ENCODE measurements at regions not wholly inside any gene's neighbourhood (a gene's known extent, or its start where the extent isn't known, plus 50 kb on each side); places are given as distances from the start of the nearest gene placed in this dataset.

DNA sequence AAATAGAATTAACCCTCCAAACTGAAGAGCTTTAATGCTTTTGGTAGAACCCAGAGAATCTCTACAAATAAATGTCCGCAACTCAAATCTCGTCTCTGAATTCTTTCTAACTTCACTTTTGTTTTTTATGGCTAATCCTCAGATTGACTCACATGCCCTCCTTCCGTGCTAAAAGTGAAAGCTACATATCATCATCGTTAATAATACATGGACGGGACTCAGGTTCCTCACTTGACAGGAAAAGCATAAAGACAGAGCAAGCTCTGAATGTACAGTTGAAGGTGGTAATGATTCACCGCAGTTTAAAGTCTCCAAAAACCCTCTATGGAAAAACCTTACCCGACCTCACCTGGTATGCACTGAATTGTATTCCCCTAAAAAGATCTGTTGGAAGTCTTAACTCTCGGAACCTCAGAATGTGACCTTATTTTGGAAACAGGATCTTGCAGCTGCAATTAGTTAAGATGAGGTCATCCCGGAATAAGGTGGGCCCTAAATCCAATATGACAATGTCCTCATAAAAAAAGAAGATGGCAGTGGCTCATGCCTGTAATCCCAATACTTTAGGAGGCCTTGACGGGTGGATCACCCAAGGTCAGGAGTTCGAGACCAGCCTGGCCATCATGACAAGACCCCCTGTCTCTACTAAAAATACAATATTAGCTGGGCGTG lies 147.4 kb upstream of the FOXN3 start:
- WGBS = 80% methylated on average over 12 of the region's 12 CpGs
- no peaks in the 10 kb centered on the region for H3K36me3 ChIP-seq
- H3K27me3 ChIP-seq (replicated peaks; ENCODE audit: insufficient read depth) = no peaks in the 10 kb centered on the region
- no peak for DNase-seq (ENCODE audit: low spot score)
- TF ChIP-seq POLR2A (IDR thresholded peaks at IDR 0.05) (no peak), POLR2AphosphoS5 (IDR thresholded peaks at IDR 0.05) (no peak)
- TF ChIP-seq, protein P1, sequence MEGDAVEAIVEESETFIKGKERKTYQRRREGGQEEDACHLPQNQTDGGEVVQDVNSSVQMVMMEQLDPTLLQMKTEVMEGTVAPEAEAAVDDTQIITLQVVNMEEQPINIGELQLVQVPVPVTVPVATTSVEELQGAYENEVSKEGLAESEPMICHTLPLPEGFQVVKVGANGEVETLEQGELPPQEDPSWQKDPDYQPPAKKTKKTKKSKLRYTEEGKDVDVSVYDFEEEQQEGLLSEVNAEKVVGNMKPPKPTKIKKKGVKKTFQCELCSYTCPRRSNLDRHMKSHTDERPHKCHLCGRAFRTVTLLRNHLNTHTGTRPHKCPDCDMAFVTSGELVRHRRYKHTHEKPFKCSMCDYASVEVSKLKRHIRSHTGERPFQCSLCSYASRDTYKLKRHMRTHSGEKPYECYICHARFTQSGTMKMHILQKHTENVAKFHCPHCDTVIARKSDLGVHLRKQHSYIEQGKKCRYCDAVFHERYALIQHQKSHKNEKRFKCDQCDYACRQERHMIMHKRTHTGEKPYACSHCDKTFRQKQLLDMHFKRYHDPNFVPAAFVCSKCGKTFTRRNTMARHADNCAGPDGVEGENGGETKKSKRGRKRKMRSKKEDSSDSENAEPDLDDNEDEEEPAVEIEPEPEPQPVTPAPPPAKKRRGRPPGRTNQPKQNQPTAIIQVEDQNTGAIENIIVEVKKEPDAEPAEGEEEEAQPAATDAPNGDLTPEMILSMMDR (IDR thresholded peaks at IDR 0.05) = no peak
- intact Hi-C loops (cut with DNase I) = no loop called here
- H3K4me3 ChIP-seq = no peak overlapping the region
- H3K4me1 ChIP-seq (replicated peaks) = no peaks in the 10 kb centered on the region
- H3K27ac ChIP-seq = no peak overlapping the region
- no peaks in the 10 kb centered on the region for H3K9me3 ChIP-seq

DNA sequence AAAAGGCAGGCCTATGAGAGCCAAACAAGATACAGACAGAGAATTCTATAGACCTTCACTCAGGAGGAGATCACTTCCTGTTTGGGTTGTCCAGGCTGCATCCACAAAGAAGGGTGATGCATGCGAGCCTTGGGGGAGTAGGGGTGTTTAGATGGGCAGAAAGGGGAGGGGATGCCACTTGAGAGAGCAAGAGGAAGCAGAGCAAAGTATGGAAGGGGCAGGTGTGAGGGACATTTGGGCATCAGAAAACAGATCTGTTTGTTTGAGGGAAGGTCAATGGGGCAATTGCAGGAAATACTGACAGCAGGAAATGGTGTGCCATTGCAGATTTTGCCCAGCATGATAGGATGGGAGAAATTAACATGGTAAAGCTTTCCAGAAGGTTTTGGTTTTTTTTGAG lies 146.4 kb upstream of the FOXN3 start:
- no peak for TF ChIP-seq POLR2A (IDR thresholded peaks at IDR 0.05)
- TF ChIP-seq, protein P1 (IDR thresholded peaks at IDR 0.05) = no peak
- no peak for TF ChIP-seq POLR2AphosphoS5 (IDR thresholded peaks at IDR 0.05)
- Histone ChIP-seq H3K36me3 (no peaks in the 10 kb centered on the region), H3K4me1 (replicated peaks) (no peaks in the 10 kb centered on the region), H3K9me3 (no peaks in the 10 kb centered on the region), H3K27ac (no peak overlapping the region), H3K27me3 (replicated peaks; ENCODE audit: insufficient read depth) (no peaks in the 10 kb centered on the region), H3K4me3 (no peak overlapping the region)
- intact Hi-C loops (cut with DNase I) = no loop called here
- DNase-seq (ENCODE audit: low spot score) = no peak
- WGBS = 92% methylated on average over 1 of the region's 1 CpG

DNA sequence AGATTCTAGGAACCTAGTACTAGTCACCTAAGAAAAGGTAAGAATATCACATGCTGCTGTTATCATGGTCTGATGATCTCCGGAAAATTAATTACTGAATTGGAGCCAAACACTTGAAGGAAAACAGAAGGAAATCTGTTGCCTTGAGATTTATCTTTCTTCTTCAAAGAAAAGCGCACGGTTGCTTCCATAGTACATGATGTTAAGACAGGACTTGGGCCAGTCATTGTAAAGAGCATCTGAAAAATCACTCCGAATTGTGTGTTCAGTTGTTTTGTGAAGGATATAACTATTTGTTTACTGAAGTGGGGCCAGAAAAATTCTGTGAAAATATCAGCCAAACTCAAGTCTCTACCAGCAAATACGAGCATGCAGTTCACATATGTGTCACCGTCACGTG lies 134.9 kb upstream of the FOXN3 start:
- H3K4me1 ChIP-seq (replicated peaks) = no peaks in the 10 kb centered on the region
- intact Hi-C loops (cut with DNase I) = no loop called here
- no peaks in the 10 kb centered on the region for H3K27me3 ChIP-seq (replicated peaks; ENCODE audit: insufficient read depth)
- H3K36me3 ChIP-seq = no peaks in the 10 kb centered on the region
- H3K27ac ChIP-seq = no peak overlapping the region
- WGBS = 85% methylated on average over 7 of the region's 7 CpGs
- H3K4me3 ChIP-seq = no peak overlapping the region
- no peak for DNase-seq (ENCODE audit: low spot score)
- TF ChIP-seq POLR2A (IDR thresholded peaks at IDR 0.05) (no peak), POLR2AphosphoS5 (IDR thresholded peaks at IDR 0.05) (no peak)
- TF ChIP-seq, protein P1 (IDR thresholded peaks at IDR 0.05) = no peak
- H3K9me3 ChIP-seq = no peaks in the 10 kb centered on the region

DNA sequence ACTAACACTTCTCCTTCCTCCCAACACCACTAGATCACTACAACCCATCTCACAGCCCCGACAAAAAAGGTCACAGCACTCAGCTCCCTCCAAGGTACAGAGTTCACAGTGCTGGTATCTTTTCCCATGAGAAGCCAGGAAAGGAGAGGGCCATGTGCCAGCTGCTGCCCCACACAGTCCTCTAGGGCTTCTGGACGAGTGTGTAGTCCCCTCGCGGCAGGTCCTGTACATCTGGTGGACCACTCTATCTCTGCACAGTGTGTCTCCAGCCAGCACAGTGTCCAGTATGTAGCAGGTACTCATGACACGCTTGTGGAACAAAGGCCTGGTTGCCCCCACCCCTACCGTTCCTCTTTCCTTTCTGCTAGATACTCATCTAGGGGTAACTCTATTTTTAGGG lies 134.4 kb upstream of the FOXN3 start:
- WGBS = 79% methylated on average over 6 of the region's 6 CpGs
- H3K27ac ChIP-seq = no peak overlapping the region
- DNase-seq (ENCODE audit: low spot score) = no peak
- H3K4me3 ChIP-seq = no peak overlapping the region
- H3K9me3 ChIP-seq = no peaks in the 10 kb centered on the region
- TF ChIP-seq, protein P1 (IDR thresholded peaks at IDR 0.05) = no peak
- no peak for TF ChIP-seq POLR2A (IDR thresholded peaks at IDR 0.05)
- no peak for TF ChIP-seq POLR2AphosphoS5 (IDR thresholded peaks at IDR 0.05)
- H3K27me3 ChIP-seq (replicated peaks; ENCODE audit: insufficient read depth) = no peaks in the 10 kb centered on the region
- intact Hi-C loops (cut with DNase I) = no loop called here
- no peaks in the 10 kb centered on the region for H3K4me1 ChIP-seq (replicated peaks)
- H3K36me3 ChIP-seq = no peaks in the 10 kb centered on the region

DNA sequence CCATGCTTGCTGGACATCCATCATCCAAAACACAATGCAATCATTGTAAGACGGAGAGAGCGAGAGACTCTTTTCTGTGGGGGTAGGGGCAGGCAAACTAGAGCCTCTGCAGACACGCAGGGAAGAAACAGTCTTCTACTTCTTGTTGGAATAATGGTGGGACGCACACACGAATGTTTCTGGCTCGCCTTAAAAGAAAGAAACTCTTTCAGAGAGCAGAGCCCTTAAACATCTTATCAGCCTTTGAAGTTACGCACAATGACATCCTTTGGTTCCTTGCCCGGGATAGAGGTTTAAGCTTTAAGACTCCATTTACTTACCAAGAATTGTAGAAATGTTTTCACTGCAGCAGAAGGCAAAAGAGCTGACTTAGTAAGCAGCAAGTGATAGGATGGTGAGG lies 133.8 kb upstream of the FOXN3 start:
- Histone ChIP-seq H3K36me3 (no peaks in the 10 kb centered on the region), H3K4me3 (no peak overlapping the region), H3K27ac (no peak overlapping the region), H3K27me3 (replicated peaks; ENCODE audit: insufficient read depth) (no peaks in the 10 kb centered on the region), H3K4me1 (replicated peaks) (no peaks in the 10 kb centered on the region), H3K9me3 (no peaks in the 10 kb centered on the region)
- intact Hi-C loops (cut with DNase I) = no loop called here
- TF ChIP-seq POLR2AphosphoS5 (IDR thresholded peaks at IDR 0.05) = no peak
- no peak for TF ChIP-seq POLR2A (IDR thresholded peaks at IDR 0.05)
- TF ChIP-seq, protein P1 (IDR thresholded peaks at IDR 0.05) = no peak
- DNase-seq (ENCODE audit: low spot score) = no peak
- WGBS = 33% methylated on average over 8 of the region's 8 CpGs
